IMR-90 (cell line): ENCODE measurements at regions not wholly inside any gene's neighbourhood (a gene's known extent, or its start where the extent isn't known, plus 50 kb on each side); places are given as distances from the start of the nearest gene placed in this dataset.

ENCODE experiments used
- ATAC-seq: fragments of 200-7000 bp; cut with Tn5 transposase; 2 replicates; pipeline ENCODE4 v1.9.1; 2020; ENCODE audit warnings: low read depth, mild to moderate bottlenecking, moderate library complexity
- BruUV-seq: library from RNA; stranded (reverse); fragments of 400-500 nt; replicated peaks from 2 replicates; lab custom pipeline; 2021; lab: Mats Ljungman, UMichigan
- CTCF ChIA-PET: fragments of 300-600 bp; formaldehyde crosslinking; extraction: SDS; loops from one replicate; lab custom pipeline; 2021; ENCODE audit warnings: antibody characterized with exemption; lab: Yijun Ruan, JAX
- POLR2A ChIA-PET: fragments of 300-600 bp; sonication (Branson Sonifier 250); formaldehyde crosslinking; loops from one replicate; lab custom pipeline; 2022; ENCODE audit warnings: antibody characterized with exemption; ENCODE audit not compliant: unreplicated experiment; lab: Charles Lee
- DNase-seq: peaks from one replicate; pipeline ENCODE4 v3.0.0; 2013
- H2AFZ ChIP-seq: replicated peaks from 2 replicates; pipeline ENCODE3; 2013; ENCODE audit warnings: low read length, mild to moderate bottlenecking; ENCODE audit not compliant: poor library complexity
- H2AK5ac ChIP-seq: 2 replicates; pipeline ENCODE4 v1.6.1; 2013; ENCODE audit warnings: low read depth, low read length, inconsistent platforms
- H2AK9ac ChIP-seq: replicated peaks from 2 replicates; pipeline ENCODE3; 2013; ENCODE audit warnings: mild to moderate bottlenecking, low read depth, low read length, moderate library complexity; ENCODE audit not compliant: poor library complexity
- H2BK120ac ChIP-seq: 2 replicates; pipeline ENCODE4 v1.6.1; 2013; ENCODE audit warnings: low read depth, low read length, inconsistent platforms
- H2BK15ac ChIP-seq: 3 replicates; pipeline ENCODE4 v1.6.1; 2013; ENCODE audit warnings: low read depth, low read length, inconsistent platforms
- H2BK20ac ChIP-seq: 2 replicates; pipeline ENCODE4 v1.6.1; 2013; ENCODE audit warnings: low read depth, mild to moderate bottlenecking, inconsistent platforms, low read length, moderate library complexity
- H2BK5ac ChIP-seq: 2 replicates; pipeline ENCODE4 v1.6.1; 2013; ENCODE audit warnings: mild to moderate bottlenecking, low read depth, low read length, inconsistent platforms; ENCODE audit not compliant: poor library complexity, severe bottlenecking
- H3K14ac ChIP-seq: replicated peaks from 2 replicates; pipeline ENCODE4 v1.6.1; 2013; ENCODE audit warnings: low read depth, low read length, inconsistent platforms
- H3K18ac ChIP-seq: 2 replicates; pipeline ENCODE4 v1.6.1; 2013; ENCODE audit warnings: low read depth, low read length, control low read depth
- H3K23ac ChIP-seq: 2 replicates; pipeline ENCODE4 v1.6.1; 2013; ENCODE audit warnings: low read depth, low read length, inconsistent platforms
- H3K27ac ChIP-seq: 2 replicates; pipeline ENCODE4 v1.5.1; 2013; ENCODE audit warnings: mild to moderate bottlenecking, control low read depth, low read length; ENCODE audit not compliant: insufficient read depth
- H3K27me3 ChIP-seq: 2 replicates; pipeline ENCODE4 v1.6.1; 2013; ENCODE audit warnings: low read length; ENCODE audit not compliant: control insufficient read depth, insufficient read depth
- H3K36me3 ChIP-seq: 2 replicates; pipeline ENCODE4 v1.6.1; 2013; ENCODE audit warnings: low read length, mixed read lengths; ENCODE audit not compliant: control insufficient read depth, insufficient read depth
- H3K4ac ChIP-seq: 2 replicates; pipeline ENCODE4 v1.6.1; 2013; ENCODE audit warnings: low read depth, low read length, inconsistent platforms
- H3K4me1 ChIP-seq: 2 replicates; pipeline ENCODE4 v1.6.1; 2013; ENCODE audit warnings: low read length, mixed read lengths; ENCODE audit not compliant: control insufficient read depth, insufficient read depth
- H3K4me2 ChIP-seq: 2 replicates; pipeline ENCODE4 v1.6.1; 2013; ENCODE audit warnings: low read depth, mild to moderate bottlenecking, control low read depth, low read length, moderate library complexity
- H3K4me3 ChIP-seq: 2 replicates; pipeline ENCODE4 v1.5.1; 2013; ENCODE audit warnings: low read depth, mild to moderate bottlenecking, control low read depth, low read length, moderate library complexity; ENCODE audit not compliant: insufficient read depth
- H3K56ac ChIP-seq: 2 replicates; pipeline ENCODE4 v1.6.1; 2013; ENCODE audit warnings: low read length, inconsistent platforms; ENCODE audit not compliant: insufficient read depth; ENCODE audit errors: extremely low read depth
- H3K79me1 ChIP-seq, 2 experiments: 2 replicates each; pipeline ENCODE4 v1.6.1; 2013; ENCODE audit warnings: low read length in 2 of 2, inconsistent platforms in 1 of 2, low read depth in 1 of 2
- H3K9ac ChIP-seq: 2 replicates; pipeline ENCODE4 v1.6.1; 2013; ENCODE audit warnings: low read depth, low read length, control low read depth
- H3K9me1 ChIP-seq: 2 replicates; pipeline ENCODE4 v1.6.1; 2013; ENCODE audit warnings: low read length, inconsistent platforms; ENCODE audit not compliant: insufficient read depth
- H3K9me3 ChIP-seq: 2 replicates; pipeline ENCODE4 v1.6.1; 2013; ENCODE audit warnings: low read length; ENCODE audit not compliant: control insufficient read depth, insufficient read depth
- H4K20me1 ChIP-seq: 2 replicates; pipeline ENCODE4 v1.6.1; 2013; ENCODE audit warnings: low read length, inconsistent platforms; ENCODE audit not compliant: insufficient read depth
- H4K5ac ChIP-seq: 2 replicates; pipeline ENCODE4 v1.6.1; 2013; ENCODE audit warnings: mild to moderate bottlenecking, low read depth, low read length, control low read depth
- H4K8ac ChIP-seq, 2 experiments: 2 replicates each; pipeline ENCODE4 v1.6.1; 2013; ENCODE audit warnings: low read depth in 2 of 2, low read length in 2 of 2, control low read depth in 1 of 2, inconsistent platforms in 1 of 2
- H4K91ac ChIP-seq: 2 replicates; pipeline ENCODE4 v1.6.1; 2013; ENCODE audit warnings: low read depth, low read length, inconsistent platforms; ENCODE audit not compliant: insufficient read depth
- FOS ChIP-seq: fragments of 150-350 bp; IDR thresholded peaks from 2 replicates; pipeline ENCODE4 v1.6.1; 2016; ENCODE audit warnings: low read depth, low read length
- MAZ ChIP-seq: IDR thresholded peaks from 2 replicates; pipeline ENCODE4 v1.6.1; 2012; ENCODE audit warnings: low read depth, mild to moderate bottlenecking, low read length, improper control_type of control experiment, moderate library complexity, borderline replicate concordance
- NFE2L2 ChIP-seq: fragments of 150-350 bp; IDR thresholded peaks from 2 replicates; pipeline ENCODE4 v1.6.1; 2016; ENCODE audit warnings: low read depth, mild to moderate bottlenecking, low read length
- RCOR1 ChIP-seq: IDR thresholded peaks from 2 replicates; pipeline ENCODE4 v1.6.1; 2012; ENCODE audit warnings: mild to moderate bottlenecking, low read length, improper control_type of control experiment; ENCODE audit not compliant: insufficient replicate concordance
- WGBS, 2 experiments: methylation state at CpG; one replicate each; pipeline versions ENCODE4 v1.1.5 to v1.1.7; 2013; ENCODE audit warnings: missing lambda C conversion rate in 2 of 2; ENCODE audit not compliant: insufficient read length in 1 of 2; ENCODE audit errors: extremely low coverage in 2 of 2; 5-methylcytosine and 5-hydroxymethylcytosine counted together
- dilution Hi-C: fragments of 300-500 bp; cut with HindIII; formaldehyde crosslinking; loops from one replicate; pipeline ENCODE4 v1.14.3; 2018; ENCODE audit warnings: low sequenced_read_pairs; ENCODE audit not compliant: unreplicated experiment
- in situ Hi-C: fragments of 300-500 bp; cut with MboI; formaldehyde crosslinking; loops from 3 replicates; pipeline ENCODE4 v1.14.3; 2019; ENCODE audit warnings: low sequenced_read_pairs, inconsistent platforms, mixed read lengths
- intact Hi-C: fragments of 100-400 bp; cut with micrococcal nuclease; formaldehyde crosslinking; loops from 2 replicates; pipeline ENCODE4 v1.10.0; 2022
- TF ChIP-seq, protein P1 (sequence below): conservative IDR thresholded peaks from 2 replicates; pipeline ENCODE4 v1.5.1; 2012; ENCODE audit warnings: mild to moderate bottlenecking, low read depth, low read length, improper control_type of control experiment

DNA sequence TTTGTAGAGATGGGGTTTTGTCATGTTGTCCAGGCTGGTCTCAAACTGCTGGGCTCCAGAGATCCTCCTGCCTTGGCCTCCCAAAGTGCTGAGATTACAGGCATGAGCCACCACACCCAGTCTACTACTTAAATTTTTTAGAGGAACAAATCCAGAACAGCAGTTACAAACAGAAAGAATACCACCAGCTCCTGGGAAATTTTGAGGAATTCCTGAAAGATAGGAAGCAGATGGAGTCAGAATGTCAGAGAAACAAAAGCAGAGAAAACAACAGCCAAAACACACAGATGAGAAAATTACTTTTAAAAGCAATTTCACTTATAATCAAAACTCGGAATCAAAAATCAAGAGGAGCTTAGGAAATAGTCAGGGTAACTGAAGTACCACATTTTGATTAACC is 543.3 kb upstream of the MARCKS start:
- WGBS, 2 experiments = no CpG with 5 or more reads among the region's 1 CpG
- in situ Hi-C loops = no loop called here

More for the DNA sequence above, 543.3 kb upstream of the MARCKS start:
- no peak overlapping the region for H3K14ac ChIP-seq
- H2BK5ac ChIP-seq = no peak overlapping the region
- H4K91ac ChIP-seq = no peak overlapping the region
- H3K36me3 ChIP-seq = no peaks in the 10 kb centered on the region
- no peak overlapping the region for H4K8ac ChIP-seq
- no peak overlapping the region for H3K23ac ChIP-seq
- H3K27me3 ChIP-seq = no peaks in the 10 kb centered on the region
- H3K4me1 ChIP-seq = peaks cover 6% of the 10 kb centered on the region; the same call in 1 of the 2 replicates
- H3K79me1 ChIP-seq = no peaks in the 10 kb centered on the region
- H4K5ac ChIP-seq = no peak overlapping the region
- no peak overlapping the region for H3K4ac ChIP-seq
- DNase-seq (no peak), ATAC-seq (no peak)
- H4K20me1 ChIP-seq = no peaks in the 10 kb centered on the region
- no peak overlapping the region for H2AK5ac ChIP-seq
- dilution Hi-C loops = no loop called here
- H2AK9ac ChIP-seq = no peak overlapping the region
- H3K56ac ChIP-seq = no peak overlapping the region
- no peak overlapping the region for H2BK15ac ChIP-seq
- H3K9ac ChIP-seq = no peak overlapping the region
- H2BK20ac ChIP-seq = no peak overlapping the region
- H2AFZ ChIP-seq = no peak overlapping the region
- no peaks in the 10 kb centered on the region for H3K9me3 ChIP-seq
- no peak overlapping the region for H2BK120ac ChIP-seq
- no TSS peak for BruUV-seq
- H3K9me1 ChIP-seq = no peaks in the 10 kb centered on the region
- ChIA-PET POLR2A (no interaction called here), CTCF (no interaction called here)
- H3K18ac ChIP-seq = no peak overlapping the region
- intact Hi-C loops = no loop called here
- no peak overlapping the region for H3K27ac ChIP-seq
- H3K4me3 ChIP-seq = no peak overlapping the region
- no peak overlapping the region for H3K4me2 ChIP-seq
- TF ChIP-seq NFE2L2 = no peak
- TF ChIP-seq, protein P1, sequence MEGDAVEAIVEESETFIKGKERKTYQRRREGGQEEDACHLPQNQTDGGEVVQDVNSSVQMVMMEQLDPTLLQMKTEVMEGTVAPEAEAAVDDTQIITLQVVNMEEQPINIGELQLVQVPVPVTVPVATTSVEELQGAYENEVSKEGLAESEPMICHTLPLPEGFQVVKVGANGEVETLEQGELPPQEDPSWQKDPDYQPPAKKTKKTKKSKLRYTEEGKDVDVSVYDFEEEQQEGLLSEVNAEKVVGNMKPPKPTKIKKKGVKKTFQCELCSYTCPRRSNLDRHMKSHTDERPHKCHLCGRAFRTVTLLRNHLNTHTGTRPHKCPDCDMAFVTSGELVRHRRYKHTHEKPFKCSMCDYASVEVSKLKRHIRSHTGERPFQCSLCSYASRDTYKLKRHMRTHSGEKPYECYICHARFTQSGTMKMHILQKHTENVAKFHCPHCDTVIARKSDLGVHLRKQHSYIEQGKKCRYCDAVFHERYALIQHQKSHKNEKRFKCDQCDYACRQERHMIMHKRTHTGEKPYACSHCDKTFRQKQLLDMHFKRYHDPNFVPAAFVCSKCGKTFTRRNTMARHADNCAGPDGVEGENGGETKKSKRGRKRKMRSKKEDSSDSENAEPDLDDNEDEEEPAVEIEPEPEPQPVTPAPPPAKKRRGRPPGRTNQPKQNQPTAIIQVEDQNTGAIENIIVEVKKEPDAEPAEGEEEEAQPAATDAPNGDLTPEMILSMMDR = no peak
- TF ChIP-seq MAZ = no peak
- no peak for TF ChIP-seq FOS
- TF ChIP-seq RCOR1 = no peak
